AG09309 (cell line): ENCODE measurements at regions not wholly inside any gene's neighbourhood (a gene's known extent, or its start where the extent isn't known, plus 50 kb on each side); places are given as distances from the start of the nearest gene placed in this dataset.
"Not testable (repeated sequence)": the region's sequence is repeated elsewhere in the genome, so short reads cannot be mapped to it uniquely, and the experiment has no call there.

Experiments used
- DNase-seq: peaks from one replicate; pipeline ENCODE4 v3.0.0-alpha.2; 2010; ENCODE audit warnings: low read depth
- H3K4me3 ChIP-seq: 2 replicates; pipeline ENCODE4 v1.5.1; 2011; ENCODE audit warnings: mild to moderate bottlenecking, low read depth, low read length, moderate library complexity; ENCODE audit not compliant: control insufficient read depth
- CTCF ChIP-seq: IDR thresholded peaks from 2 replicates; pipeline ENCODE4 v1.5.1; 2011; ENCODE audit warnings: mild to moderate bottlenecking, low read depth, low read length, inconsistent platforms; ENCODE audit not compliant: insufficient read depth, control insufficient read depth; ENCODE audit errors: missing control alignments

GRCh38 chrX:37918168-37918567 lies 70.8 kb upstream of the DYNLT3 start:
- no peak overlapping the region for H3K4me3 ChIP-seq
- DNase-seq = no peak
- no peak for TF ChIP-seq CTCF

DNA sequence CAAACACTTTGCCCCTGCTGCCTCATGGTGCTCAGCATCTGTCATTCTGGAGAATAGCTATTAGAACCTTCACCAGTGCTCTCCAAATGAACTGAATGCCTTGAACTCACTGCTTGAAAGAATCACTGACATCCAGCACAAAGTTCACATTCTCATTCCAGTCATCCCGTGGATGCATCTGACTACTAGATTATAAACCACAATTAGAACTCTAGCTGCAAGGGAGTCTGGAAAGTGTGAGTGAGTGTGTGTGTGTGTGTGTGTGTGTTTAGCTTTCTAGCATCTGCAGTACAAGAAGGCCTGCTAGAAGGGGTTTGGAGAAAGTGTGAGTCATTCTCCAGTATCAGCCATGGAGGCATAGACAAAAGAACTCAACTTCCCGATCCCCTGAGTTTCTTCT lies 71.3 kb upstream of the DYNLT3 start:
- H3K4me3 ChIP-seq = no peak overlapping the region
- no peak for TF ChIP-seq CTCF
- DNase-seq = no peak

DNA sequence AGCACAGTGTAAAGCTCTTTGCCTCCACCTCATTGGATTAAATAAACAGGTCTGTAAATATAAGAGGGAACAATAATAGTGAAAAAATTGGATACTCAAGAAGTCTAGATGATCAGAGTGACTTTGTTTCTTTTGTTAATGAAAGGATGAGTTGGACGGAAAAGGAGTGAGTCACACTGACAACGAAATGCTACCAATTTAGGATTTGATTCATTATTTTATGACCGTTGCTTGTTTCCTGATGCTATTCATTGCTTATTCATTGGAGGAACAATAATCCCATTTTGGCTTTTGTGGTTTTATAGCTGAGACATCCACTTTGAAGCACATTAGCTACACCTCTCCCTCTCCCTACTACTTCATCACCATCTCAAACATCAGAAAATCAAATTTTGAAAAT lies 74.4 kb upstream of the DYNLT3 start:
- DNase-seq = peak; percentile 37
- no peak for TF ChIP-seq CTCF
- no peak overlapping the region for H3K4me3 ChIP-seq

- no peak for TF ChIP-seq CTCF
- DNase-seq = no peak
- no peak overlapping the region for H3K4me3 ChIP-seq
Observed at GRCh38 chrX:37922928-37923327, 75.6 kb upstream of the DYNLT3 start.

GRCh38 chrX:37925761-37926160 lies 78.4 kb upstream of the DYNLT3 start:
- DNase-seq, H3K4me3 ChIP-seq: not testable (repeated sequence)

DNA sequence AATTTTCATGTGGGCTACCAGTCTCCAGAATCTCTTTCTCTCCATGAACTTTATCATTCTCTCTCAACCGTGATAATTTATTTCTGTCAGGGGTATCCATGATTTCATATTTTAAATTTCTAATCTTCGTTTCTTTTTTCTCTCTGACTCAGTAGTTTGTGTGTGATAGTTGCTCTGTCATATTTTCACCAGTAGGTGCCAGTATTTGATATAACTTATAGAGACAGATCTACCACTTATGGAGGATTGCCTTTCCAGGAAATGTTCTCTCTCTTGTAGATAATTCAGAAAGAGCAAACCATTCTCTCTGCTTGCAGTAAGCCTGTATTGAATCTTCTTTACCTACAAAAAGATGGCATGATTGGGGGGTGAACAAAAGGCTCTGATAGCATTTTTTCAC lies 79.3 kb upstream of the DYNLT3 start:
- H3K4me3 ChIP-seq = no peak overlapping the region
- DNase-seq = peak; percentile 3
- peak; percentile 49 for TF ChIP-seq CTCF

DNA sequence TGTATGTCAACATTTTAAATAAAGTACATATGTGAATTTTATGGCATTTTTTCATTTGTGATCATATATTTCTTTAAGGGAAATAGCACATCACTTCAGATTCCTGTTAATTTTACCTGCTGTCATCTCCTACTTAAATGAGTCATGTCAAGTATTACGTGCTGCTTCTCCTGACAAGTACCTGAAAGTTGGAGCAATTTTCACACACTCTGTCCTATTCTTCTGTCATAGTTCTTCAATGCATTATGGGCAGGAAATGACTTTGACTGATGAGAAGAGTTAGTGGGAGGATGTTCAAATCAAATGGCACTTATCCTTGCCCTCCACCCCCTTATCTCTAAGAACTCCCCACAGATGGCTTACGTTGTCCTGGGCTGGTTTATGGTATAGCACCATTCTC lies 64.2 kb upstream of the SYTL5 start:
- no peak for TF ChIP-seq CTCF
- H3K4me3 ChIP-seq = no peak overlapping the region
- DNase-seq = no peak
